Ectodermal cell (in vitro differentiated cells): ENCODE measurements at regions not wholly inside any gene's neighbourhood (a gene's known extent, or its start where the extent isn't known, plus 50 kb on each side); places are given as distances from the start of the nearest gene placed in this dataset.

ENCODE experiments used
- H3K27ac ChIP-seq: 2 replicates; pipeline ENCODE4 v1.7.0; 2013; ENCODE audit warnings: mild to moderate bottlenecking, low read depth, low read length; ENCODE audit not compliant: insufficient read depth, poor library complexity, severe bottlenecking
- H3K27me3 ChIP-seq: 2 replicates; pipeline ENCODE4 v1.7.0; 2013; ENCODE audit warnings: mild to moderate bottlenecking, low read length; ENCODE audit not compliant: insufficient read depth, control insufficient read depth, poor library complexity, severe bottlenecking
- H3K36me3 ChIP-seq: one replicate; pipeline ENCODE4 v1.7.0; 2013; ENCODE audit warnings: low read length; ENCODE audit not compliant: control insufficient read depth, insufficient read depth
- H3K4me1 ChIP-seq: one replicate; pipeline ENCODE4 v1.7.0; 2013; ENCODE audit warnings: low read length; ENCODE audit not compliant: control insufficient read depth, insufficient read depth
- H3K4me3 ChIP-seq: 2 replicates; pipeline ENCODE4 v1.7.0; 2013; ENCODE audit warnings: low read depth, low read length, control low read depth; ENCODE audit not compliant: insufficient read depth
- H3K9me3 ChIP-seq: 2 replicates; pipeline ENCODE4 v1.7.0; 2013; ENCODE audit warnings: mild to moderate bottlenecking, low read length, moderate library complexity; ENCODE audit not compliant: control insufficient read depth
- WGBS, 2 experiments: methylation state at CpG; one replicate each; pipeline ENCODE4 v1.1.7; 2013; ENCODE audit warnings: missing lambda C conversion rate in 2 of 2; 5-methylcytosine and 5-hydroxymethylcytosine counted together

DNA sequence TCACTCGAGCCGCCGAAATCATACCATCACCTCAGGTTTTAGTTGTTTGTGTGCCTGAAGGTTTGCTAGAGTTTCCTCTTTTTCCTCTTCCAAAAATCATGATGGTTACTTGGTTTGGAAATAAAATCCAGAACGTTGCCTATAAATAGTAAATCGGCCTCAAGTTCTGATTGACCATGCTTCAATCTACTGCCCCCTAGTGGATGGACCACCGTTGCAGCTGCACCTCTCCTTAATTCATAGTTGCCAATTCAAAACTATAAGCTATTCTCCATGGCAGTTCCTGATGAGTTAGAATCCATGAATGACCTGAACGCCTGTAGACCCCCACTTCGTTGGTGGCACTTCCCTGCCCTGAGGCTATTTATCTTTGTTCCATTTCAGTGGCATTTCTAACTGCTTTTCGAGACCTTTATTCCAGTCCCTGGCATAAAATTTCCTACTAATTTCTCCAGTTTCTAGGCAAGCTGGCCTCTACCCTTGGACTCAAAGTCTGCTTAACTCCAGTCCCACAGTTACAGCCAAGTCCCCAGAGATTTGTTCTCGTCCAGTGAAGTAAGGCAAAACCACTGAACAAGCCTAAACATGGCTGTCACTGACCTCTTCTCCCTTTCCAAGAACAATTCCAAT is 422.6 kb downstream of the EFNA5 start:
- Histone ChIP-seq H3K27me3 (no peaks in the 10 kb centered on the region), H3K36me3 (no peaks in the 10 kb centered on the region), H3K9me3 (no peaks in the 10 kb centered on the region), H3K27ac (no peak overlapping the region), H3K4me1 (no peaks in the 10 kb centered on the region), H3K4me3 (no peak overlapping the region)
- WGBS, 2 experiments = 54 to 59% methylated on average over 10 of the region's 10 CpGs

DNA sequence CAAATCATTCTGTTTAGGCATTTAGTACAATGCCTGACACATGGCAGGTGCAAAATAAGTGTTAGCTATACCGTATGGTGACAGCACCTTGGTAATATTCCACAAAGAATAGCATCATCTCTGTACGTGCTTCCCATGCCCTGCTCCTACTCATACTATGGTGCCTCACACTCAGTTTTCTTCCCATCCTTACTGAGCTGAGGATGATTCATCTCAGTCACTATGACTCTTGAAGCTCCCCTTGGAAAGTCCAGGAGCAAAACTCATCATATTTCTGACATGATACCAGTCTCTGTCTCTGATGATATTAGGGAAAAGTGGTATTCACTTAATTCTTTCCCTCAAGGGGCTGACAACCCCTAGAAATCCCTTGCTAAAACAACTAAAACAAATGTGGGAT is 423.3 kb downstream of the EFNA5 start:
- Histone ChIP-seq H3K36me3 (no peaks in the 10 kb centered on the region), H3K27me3 (no peaks in the 10 kb centered on the region), H3K4me3 (no peak overlapping the region), H3K27ac (no peak overlapping the region), H3K4me1 (no peaks in the 10 kb centered on the region), H3K9me3 (no peaks in the 10 kb centered on the region)
- WGBS, 2 experiments = 95 to 98% methylated on average over 2 of the region's 2 CpGs

DNA sequence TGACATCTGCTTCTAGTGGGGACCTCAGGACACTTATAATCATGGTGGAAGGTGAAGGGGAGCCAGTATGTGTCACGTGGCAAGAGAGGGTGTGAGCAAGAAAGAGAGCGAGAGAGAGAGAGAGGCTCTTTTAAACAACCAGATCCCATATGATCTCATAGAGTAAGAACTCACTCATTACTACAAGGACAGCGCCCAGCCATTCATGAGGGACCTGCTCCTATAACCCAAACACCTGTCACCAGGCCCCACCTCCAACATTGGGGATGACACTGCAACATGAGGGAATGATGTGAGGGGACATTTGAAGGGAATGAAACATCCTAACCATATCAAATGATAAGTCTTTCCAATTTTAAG is 427.5 kb downstream of the EFNA5 start:
- no peaks in the 10 kb centered on the region for H3K4me1 ChIP-seq
- WGBS, 2 experiments = 77 to 89% methylated on average over 2 to 3 of the region's 3 CpGs
- no peaks in the 10 kb centered on the region for H3K36me3 ChIP-seq
- no peaks in the 10 kb centered on the region for H3K9me3 ChIP-seq
- no peak overlapping the region for H3K4me3 ChIP-seq
- no peaks in the 10 kb centered on the region for H3K27me3 ChIP-seq
- no peak overlapping the region for H3K27ac ChIP-seq

DNA sequence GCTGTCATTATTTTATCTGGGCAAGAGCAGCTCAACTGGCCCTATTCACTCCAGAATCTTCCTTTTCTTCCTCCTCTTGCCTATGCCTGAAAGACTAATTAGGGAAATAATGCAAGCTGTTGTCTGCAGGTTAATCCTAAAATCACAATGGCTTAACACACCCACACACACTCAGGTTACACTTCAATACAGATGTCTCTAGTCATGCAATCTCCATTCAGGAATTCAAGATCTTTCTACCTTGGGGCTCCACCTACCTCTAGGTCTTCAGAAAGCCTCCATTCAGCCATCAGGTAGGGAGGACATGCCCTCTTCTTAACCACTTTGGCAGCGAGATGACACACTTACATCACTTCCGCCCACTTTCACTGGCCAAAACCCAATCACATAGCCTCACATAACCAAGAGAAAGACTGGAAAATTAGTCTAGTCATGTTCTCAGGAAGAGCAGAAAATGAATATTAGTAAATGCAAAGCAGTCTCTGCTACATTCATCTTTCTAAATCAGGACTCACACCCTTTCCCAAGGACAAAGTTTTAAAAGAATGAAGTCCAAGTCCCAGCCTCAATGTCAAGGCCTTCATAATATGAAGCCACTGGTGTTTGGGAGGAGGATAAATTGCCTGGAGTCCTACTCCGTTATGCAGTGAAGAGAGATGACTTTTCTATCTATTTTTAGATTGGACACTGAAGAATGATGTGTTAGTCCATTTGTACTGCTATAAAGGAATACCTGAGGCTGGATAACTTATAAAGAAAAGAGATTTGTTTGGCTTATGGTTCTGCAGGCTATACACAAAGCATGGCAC is 428.1 kb downstream of the EFNA5 start:
- H3K4me3 ChIP-seq = no peak overlapping the region
- H3K36me3 ChIP-seq = no peaks in the 10 kb centered on the region
- no peak overlapping the region for H3K27ac ChIP-seq
- WGBS, 2 experiments = 92 to 96% methylated on average over 3 of the region's 3 CpGs
- H3K27me3 ChIP-seq = no peaks in the 10 kb centered on the region
- H3K9me3 ChIP-seq = no peaks in the 10 kb centered on the region
- H3K4me1 ChIP-seq = no peaks in the 10 kb centered on the region

- no peak overlapping the region for H3K27ac ChIP-seq
- H3K4me3 ChIP-seq = no peak overlapping the region
- H3K9me3 ChIP-seq = no peaks in the 10 kb centered on the region
- no peaks in the 10 kb centered on the region for H3K4me1 ChIP-seq
- no peaks in the 10 kb centered on the region for H3K36me3 ChIP-seq
- no peaks in the 10 kb centered on the region for H3K27me3 ChIP-seq
- 91 to 94% methylated on average over 1 of the region's 1 CpG for whole genome bisulfite sequencing, 2 experiments
These were observed 428.9 kb downstream of the EFNA5 start for GRCh38 chr5:107241841-107242240.

GRCh38 chr5:107235167-107235566 is 435.6 kb downstream of the EFNA5 start:
- no peaks in the 10 kb centered on the region for H3K36me3 ChIP-seq
- no peaks in the 10 kb centered on the region for H3K4me1 ChIP-seq
- WGBS, 2 experiments = 96 to 99% methylated on average over 6 of the region's 6 CpGs
- H3K9me3 ChIP-seq = no peaks in the 10 kb centered on the region
- no peak overlapping the region for H3K27ac ChIP-seq
- no peak overlapping the region for H3K4me3 ChIP-seq
- no peaks in the 10 kb centered on the region for H3K27me3 ChIP-seq

GRCh38 chr5:107232788-107233187 is 437.9 kb downstream of the EFNA5 start:
- Histone ChIP-seq H3K9me3 (no peaks in the 10 kb centered on the region), H3K4me1 (no peaks in the 10 kb centered on the region), H3K27me3 (no peaks in the 10 kb centered on the region), H3K36me3 (no peaks in the 10 kb centered on the region), H3K27ac (no peak overlapping the region), H3K4me3 (no peak overlapping the region)
- whole genome bisulfite sequencing, 2 experiments = 87 to 92% methylated on average over 2 of the region's 4 CpGs

- 90 to 100% methylated on average over 1 of the region's 1 CpG for WGBS, 2 experiments
- no peaks in the 10 kb centered on the region for H3K9me3 ChIP-seq
- H3K27ac ChIP-seq = no peak overlapping the region
- H3K36me3 ChIP-seq = no peaks in the 10 kb centered on the region
- H3K27me3 ChIP-seq = no peaks in the 10 kb centered on the region
- no peaks in the 10 kb centered on the region for H3K4me1 ChIP-seq
- no peak overlapping the region for H3K4me3 ChIP-seq
These were observed 438.4 kb downstream of the EFNA5 start for GRCh38 chr5:107232293-107232692.

DNA sequence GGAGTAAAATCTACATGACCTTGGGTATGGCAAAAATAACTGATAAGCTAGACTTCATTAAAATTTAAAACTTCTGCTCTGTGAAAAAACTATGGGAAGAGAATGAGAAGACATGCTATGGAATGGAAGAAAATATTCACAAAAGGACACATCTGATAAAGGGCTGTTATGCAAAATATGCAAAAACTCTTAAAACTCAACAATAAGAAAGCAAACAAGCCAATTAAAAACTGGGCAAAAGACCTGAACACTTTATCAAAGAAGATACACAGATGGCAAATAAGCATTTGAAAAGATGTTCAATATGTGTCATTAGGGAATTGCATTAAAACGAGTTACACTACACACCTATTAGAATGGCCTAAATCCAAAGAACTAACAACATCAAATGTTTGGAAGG is 439.5 kb downstream of the EFNA5 start:
- Histone ChIP-seq H3K9me3 (no peaks in the 10 kb centered on the region), H3K27me3 (no peaks in the 10 kb centered on the region), H3K4me1 (no peaks in the 10 kb centered on the region), H3K27ac (no peak overlapping the region), H3K36me3 (no peaks in the 10 kb centered on the region), H3K4me3 (no peak overlapping the region)
- WGBS, 2 experiments = 83% methylated on average over 1 of the region's 1 CpG; no CpG with 5 or more reads in 1 of the 2 experiments

- Histone ChIP-seq H3K27ac (no peak overlapping the region), H3K4me1 (no peaks in the 10 kb centered on the region), H3K9me3 (no peaks in the 10 kb centered on the region), H3K4me3 (no peak overlapping the region), H3K36me3 (no peaks in the 10 kb centered on the region), H3K27me3 (no peaks in the 10 kb centered on the region)
- WGBS, 2 experiments = 91 to 94% methylated on average over 3 of the region's 3 CpGs
These were observed 440.4 kb downstream of the EFNA5 start for GRCh38 chr5:107230367-107230766.
